ENCODE measurements at regions not wholly inside any gene's neighbourhood (a gene's known extent, or its start where the extent isn't known, plus 50 kb on each side); places are given as distances from the start of the nearest gene placed in this dataset.

DNA sequence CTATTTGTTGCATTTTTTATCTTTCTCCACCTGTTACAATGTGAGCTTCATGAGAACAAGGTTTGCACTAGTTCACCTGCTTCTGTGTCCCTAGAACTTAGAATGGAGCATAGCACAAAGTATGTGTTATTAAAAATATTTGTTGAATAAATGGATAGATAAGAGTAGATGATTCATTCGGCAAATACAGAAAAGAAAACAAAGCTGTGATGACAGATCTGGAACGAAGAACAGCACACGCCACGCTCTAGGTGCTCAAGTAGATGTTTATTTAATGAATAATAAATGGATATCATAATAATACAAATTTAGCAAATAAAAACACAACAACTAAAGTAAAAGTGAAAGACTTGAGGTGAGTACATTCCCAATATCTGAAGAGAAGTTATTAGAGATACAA is 273.1 kb downstream of the HAO1 start:
- no peak for DNase-seq

DNA sequence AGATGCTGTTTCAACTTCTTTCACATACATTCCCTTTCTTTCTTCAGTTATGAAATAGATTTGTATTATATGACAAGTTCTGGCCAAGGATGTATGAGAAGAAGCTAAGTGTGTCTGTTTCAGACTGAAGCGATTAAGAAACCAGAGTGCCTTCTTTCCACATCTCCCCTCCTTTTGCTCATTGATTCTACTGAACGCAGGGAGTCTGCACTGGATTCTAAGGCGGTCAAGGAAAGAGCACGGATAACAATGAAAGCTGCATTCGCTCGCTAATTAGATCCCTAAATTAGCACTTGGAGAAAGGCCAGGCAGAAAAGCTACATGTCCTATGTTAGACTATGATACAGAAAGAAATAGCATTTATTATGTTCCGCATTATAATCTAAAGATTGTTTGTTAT is 267.7 kb downstream of the HAO1 start:
- no peak for DNase-seq

DNA sequence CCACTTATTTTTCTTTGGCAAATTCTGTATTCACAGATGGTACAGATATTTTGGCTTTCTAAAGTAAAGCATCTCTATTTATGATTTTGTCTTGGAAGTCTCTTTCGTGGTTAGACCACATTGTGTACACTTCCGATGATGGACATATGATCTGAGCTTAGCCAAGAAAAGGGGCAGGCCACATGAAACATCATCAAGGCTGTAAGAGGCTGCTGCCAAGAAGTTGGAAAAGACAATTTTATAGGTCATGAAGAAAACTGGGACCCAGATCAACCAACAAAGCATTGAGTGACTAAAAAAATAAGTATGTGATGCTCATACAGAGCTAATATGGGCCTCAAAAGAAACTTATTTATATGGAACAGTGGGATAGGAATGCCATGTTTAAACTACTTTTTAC is 266.4 kb downstream of the HAO1 start:
- no peak for DNase-seq

DNA sequence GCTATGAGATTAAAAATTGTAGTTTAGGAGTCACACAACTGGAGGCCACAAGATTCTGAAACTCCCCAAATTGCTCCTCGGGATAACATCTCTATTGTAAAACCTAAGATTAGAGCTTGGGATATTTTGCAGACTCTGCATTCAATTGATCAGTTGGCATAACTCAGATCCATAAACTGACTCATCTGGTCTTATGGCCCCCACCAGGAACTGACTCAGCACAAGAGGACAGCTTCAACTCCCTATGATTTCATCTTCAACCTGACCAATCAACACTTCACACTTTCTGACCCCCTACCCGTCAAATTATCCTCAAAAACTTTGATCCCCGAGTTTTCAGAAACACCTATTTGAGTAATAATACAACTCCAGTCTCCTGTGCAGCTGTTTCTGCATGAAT is 257.3 kb downstream of the HAO1 start:
- DNase-seq: no peak

DNA sequence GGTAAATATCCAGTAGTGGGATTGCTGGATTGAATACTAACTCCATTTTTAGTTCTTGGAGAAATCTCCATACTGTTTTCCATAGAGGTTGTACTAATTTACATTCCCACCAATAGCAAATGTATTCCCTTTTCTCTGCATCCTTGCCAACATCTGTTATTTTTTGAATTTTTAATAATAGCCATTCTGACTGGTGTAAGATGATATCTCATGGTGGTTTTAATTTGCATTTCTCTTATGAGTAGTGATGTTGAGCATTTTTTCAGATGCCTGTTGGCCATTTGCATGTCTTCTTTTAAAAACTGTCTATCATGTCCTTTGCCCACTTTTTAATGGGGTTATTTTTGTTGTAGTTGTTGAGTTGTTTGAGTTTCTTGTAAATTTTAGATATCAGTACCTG is 253.2 kb downstream of the HAO1 start:
- DNase-seq: no peak

DNA sequence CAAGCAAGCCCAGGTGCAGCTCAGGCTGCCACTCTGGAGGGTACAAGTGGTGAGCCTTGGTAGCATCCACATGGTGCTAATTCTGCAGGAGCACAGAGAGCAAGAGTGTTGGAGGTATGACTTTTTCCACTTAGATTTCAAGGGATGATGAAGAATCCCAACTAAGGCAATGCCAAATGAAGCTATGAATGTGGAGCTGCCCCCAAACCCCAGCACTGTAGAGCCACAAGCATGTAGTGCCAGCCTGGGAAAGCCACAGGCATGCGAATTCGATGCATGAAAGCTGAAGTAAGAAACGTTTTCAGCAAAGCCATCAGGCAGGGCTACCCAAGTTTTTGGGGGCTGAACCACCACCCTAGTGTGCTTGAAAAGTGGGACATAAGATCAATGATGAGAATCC is 251.1 kb downstream of the HAO1 start:
- DNase-seq: no peak

DNA sequence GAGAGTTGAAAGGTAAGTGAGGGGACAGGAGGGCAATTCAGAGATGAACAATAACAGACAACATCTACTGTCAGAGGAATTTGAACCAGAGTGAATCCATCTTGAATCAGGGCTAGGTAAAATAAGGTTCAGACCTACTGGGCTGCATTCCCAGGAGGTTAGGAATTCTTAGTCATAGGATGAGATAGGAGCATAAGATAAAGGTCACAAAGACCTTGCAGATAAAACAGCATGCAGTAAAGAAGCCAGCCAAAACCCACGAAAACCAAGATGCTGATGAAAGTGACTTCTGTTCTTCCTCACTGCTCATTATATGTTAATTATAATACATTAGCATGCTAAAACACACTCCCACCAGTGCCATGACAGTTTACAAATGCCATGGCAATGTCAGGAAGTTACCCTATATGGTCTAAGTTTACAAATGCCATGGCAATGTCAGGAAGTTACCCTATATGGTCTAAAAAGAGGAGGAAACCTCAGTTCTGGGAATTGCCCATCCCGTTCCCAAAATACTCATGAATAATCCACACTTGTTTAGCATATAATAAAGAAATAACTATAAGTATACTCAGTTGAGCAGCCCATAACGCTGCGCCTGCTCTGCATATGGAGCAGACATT is 248.5 kb downstream of the HAO1 start:
- no peak for DNase-seq

DNA sequence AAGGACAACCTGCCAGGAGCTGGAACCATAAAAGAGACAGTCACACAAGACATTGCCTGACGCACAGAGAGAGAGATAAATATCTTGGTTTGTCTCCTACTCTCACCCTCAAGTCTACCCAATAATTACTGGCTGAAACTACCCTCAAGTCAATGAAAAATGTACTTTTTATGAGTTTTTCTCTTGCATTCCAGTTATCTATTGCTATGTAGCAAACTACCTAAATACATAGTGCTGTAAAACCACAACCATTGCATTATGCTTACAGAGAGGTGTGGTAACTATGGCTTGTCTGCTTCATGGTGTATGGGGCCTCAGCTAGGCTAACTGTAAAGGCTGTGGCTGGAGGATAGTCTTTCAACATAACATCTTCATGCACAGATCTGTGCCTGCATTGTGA is 247.8 kb downstream of the HAO1 start:
- no peak for DNase-seq

DNA sequence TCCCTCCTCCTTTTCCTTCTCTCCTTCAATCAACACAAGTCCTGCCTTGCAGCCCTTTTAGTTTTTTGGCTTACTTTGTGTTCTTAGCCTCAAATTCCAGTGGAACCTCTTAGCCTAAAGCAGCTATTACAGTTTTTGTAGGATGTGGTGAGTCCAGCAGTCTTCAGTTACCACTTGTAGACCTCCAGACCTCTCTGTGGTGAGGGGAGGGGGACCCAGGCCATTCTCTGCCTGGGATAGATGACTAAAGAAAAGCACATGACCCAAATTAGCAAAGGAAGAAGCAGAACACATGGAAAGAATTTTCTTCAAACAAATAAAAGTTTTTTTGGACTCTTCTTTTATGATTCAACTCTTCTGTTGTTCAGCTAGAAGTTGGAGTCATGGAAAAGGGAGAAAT is 246.5 kb downstream of the HAO1 start:
- no peak for DNase-seq

DNA sequence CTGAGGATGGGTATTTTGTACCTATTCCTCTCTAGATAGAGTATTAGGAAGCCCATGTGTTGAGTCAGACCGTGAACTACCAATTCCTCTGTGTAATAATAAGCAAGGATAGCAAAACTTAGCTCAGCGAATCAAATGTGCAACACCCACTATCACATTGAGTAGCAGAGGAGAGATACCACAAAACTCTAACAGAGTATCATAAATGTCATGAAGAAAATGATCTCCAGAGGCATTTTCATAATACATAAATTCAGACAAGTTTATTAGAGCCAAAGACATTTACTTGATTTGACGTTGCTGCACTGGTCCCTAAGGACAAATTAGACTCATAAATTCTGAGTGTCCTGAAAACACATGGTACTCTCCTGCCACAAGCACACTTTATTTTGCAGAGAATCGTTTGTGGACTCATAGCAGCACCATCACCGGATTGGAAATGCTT is 245.2 kb downstream of the HAO1 start:
- DNase-seq: no peak

DNA sequence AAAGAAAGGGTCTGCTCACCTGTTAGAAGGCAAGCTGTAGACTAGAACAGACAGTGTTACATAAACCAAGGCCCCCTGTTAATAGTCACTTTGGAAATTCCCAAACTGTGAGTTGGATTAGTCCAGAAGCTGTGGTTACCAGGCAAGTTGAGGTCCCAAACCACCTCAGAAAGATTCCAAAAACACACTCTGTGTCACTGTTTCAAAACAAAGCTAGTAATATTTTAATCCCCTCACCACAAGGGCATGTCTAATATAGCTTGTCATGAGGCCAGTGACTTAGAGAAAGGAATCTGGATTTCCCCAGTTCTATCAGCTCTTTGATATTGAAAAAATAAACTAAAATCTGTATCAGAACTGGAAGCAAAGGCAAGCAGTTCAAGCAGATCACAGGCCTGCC is 244.6 kb downstream of the HAO1 start:
- DNase-seq: no peak

DNA sequence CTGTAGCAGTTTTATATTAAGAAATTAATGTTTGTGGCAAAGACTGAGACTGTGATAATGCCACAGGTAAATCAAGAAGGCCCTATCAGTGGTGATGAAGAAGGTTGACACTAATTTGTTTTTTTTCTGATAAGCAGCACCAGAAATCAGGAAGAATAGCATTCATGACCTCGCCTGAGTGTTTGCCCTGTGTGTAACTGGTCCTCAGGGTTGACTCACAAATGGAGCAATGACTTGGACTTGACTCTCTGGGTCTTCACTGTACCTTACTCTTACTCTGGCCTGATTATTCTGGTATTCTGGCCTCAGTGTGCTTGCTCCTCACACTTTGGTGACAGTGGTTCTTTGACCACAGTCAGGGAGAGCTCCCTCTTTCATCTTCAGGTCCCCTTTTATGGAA is 243.9 kb downstream of the HAO1 start:
- no peak for DNase-seq

DNA sequence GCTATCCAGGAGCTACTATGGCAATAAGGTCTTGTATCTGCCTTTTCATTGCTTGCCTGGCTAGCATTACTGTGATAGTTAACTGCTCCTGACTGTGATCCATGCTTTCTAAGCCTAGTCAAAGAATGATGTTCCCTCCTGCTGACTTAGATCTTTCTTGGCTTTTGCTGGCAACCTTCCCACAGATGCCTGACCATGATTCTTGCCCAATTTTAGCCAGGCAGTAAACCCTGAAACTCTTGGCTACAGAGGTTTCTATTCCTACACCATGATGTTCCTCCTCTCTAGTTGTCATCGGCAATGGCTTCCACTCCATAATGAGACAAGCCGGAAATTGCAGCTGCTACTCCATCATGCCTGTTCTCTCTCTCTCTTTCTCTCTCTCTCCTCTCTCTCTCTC is 238.1 kb downstream of the HAO1 start:
- DNase-seq: no peak

DNA sequence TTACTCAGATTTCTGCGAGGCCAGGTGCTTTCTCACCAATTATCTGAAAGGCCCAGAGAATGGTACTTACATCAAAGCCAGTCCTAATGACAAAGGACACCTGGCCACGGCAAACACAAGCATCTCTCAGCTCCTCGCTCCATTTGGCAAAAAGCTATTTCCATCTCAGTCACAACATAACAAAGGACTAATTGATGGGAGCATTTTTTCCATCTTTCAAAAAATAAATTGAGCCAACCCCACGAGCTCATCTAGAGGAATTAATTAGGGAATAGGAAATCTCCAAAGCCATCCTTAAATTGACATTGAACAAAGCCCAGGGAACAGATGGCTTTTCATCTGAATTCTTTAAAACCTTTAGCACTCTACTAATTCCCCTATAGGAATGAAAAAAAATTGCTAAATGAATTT is 236.7 kb downstream of the HAO1 start:
- DNase-seq: no peak

DNA sequence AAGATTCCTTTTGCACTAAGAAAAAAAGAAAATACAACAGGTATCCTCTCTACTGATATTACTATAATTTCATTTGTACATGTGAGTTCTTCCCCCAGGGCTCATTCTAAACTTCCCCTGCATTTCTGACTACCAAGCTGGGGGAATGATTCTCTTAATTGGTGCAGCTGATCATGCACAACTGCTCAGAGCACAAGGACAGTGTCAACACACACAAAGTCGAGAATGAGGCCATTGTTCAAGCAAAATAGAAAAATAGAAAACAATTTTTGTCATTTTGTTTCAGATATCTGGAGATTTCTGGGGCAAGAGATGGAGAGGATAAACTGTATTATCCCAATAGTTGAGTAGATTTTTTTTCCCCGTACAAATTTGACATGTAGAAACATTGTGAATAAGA is 236.3 kb downstream of the HAO1 start:
- DNase-seq: no peak

DNA sequence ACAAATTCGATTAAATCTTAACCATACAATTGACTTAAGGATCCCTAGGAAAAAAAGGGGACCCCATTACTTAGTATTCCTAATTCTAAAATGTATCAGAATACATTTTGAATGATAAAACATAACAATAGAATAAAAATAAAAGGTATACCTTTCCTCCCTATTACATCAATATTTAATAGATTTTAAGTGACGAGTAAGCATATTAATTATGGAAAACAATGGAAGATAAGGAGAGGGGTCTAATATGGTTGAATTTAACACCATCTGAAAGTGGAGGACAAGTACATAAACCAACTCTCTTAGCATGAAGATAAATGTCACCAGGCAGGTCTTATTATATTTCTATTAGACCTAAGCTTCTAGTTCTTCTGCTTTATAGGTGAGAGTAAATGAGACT is 232.1 kb downstream of the HAO1 start:
- no peak for DNase-seq

DNA sequence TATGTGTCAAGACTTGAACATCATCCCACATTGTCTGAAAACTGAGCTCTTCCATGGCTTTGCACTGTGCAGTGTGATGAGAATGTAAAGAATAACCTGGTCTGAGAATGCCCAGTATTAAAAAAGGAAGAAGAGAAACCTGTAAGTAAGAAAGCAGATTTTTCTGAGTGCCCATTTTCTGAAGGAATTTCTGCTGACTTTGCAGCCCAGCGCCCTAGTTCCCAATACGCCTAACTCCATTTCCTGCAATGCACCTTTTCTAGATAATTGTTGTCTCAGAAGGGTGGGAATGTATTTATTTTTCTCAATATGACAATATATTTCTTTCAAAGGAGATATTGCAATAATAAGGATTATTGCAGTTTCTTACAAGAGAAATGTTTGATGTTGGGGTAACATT is 231.5 kb downstream of the HAO1 start:
- DNase-seq: no peak

DNA sequence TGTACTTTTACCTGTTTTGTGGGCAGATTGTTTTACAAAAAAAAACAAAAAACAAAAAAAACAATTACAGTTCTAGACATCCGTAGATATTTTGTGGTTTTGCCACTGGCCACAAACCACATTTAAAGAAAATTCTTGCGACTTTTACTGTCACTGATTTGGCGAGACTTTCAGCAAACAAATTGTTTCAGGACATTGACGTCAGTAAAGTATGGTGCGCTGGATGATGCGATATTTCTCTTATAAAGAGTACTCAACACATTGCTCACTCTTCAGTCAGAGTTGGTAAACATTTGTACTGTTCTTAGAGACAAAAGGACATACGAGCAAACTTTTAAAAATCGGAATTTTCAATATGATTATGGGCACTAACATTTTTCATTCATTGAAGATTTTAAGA is 229.8 kb downstream of the HAO1 start:
- no peak for DNase-seq

DNA sequence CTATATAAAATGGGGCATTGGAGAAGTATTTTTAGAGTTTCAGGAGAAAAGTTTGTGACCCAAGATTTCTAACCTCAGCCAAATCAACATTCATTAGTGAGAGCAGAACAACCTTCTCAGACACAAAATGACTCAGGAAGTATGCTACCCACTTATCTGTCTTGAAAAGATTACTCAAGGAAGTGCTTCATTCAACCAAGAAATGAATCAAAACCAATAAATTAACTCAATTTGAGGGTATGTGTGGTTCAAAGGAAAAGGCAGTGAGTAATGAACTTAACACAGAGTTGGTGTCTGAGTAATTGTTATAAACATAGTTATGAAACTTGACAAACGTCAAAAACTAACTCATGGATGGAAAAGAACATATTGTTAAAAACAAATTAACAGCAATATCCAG is 227.6 kb downstream of the HAO1 start:
- no peak for DNase-seq

DNA sequence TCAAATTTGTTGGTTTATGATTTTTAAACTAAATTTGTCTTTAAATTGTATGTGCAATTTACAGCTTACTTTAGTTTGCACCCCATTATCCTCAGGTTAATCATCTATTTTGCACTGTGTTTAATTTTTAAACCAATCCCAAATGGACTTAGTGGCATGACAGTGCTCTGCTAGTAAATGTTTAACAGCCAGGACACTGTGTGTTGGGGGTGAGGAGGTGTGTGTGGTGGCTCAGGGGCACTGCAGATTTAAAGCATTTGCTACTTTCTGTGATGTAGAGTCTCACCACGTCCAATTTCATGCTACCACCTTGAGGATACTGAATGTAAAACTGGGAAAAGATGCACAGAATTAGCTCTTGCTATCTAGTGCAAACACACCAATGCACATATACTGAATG is 225.7 kb downstream of the HAO1 start:
- DNase-seq: no peak

DNA sequence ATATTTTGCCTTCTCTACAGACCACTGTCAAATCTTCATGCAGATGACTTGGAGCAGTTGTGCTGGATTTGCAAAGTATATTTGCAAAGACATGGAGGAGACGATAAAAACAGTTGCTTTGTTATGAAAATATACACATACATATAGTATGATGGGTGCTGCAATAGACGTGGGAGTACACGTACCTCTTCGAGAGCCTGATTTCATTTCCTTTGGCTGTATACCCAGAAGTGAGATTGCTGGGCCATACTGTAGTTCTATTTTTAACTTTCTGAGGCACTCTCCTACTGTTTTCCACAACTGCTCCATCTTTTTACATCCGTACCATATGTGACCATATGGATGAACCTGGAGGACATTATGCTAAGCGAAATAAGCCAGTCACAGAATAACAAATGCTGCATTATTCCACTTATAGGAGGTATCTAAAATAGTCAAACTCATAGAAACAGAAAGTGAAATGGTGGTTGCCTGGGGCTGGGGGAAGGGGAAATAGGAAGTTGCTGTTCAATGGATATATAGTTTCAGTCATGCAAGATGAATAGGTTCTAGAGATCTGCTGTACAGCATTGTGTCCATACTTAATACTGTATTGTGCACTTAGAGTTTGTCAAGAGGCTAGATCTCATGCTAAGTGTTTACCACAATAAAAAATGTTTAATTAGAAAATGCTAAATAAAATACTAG is 223.8 kb downstream of the HAO1 start:
- no peak for DNase-seq

DNA sequence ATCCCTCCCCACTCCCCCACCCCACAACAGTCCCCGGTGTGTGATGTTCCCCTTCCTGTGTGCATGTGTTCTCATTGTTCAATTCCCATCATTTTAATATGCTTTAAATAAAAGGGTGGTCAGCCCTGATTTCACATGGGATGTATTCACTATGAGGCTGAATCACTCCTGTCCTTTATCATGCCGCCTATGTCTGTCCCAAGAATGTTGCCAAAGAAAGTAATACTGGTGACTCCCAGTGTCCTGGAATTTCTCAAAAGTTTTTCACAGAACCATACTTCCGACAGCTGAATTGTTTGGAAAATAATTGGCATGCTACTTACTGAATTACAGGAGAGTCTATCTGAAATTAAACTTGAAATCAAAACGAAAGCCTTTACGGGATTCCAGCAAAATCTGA is 217.7 kb downstream of the HAO1 start:
- no peak for DNase-seq

DNA sequence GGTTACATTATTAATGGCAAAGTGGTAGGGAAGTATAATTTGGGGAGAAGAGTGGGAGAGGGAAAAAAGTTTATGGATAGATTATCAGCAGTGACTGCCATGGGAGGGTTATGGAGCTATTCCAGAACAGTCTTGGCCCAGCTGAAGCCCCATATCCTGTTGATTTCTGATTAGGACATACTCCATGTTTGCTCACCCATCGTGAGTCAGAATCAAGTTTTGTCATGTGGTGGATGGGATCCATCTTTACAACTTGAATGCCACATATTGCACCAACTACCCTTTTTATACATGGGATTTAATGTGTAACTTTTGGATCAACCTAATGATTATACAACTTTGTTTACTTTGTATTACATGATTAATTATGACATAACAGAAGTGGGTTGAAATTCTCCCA is 217.0 kb downstream of the HAO1 start:
- no peak for DNase-seq

DNA sequence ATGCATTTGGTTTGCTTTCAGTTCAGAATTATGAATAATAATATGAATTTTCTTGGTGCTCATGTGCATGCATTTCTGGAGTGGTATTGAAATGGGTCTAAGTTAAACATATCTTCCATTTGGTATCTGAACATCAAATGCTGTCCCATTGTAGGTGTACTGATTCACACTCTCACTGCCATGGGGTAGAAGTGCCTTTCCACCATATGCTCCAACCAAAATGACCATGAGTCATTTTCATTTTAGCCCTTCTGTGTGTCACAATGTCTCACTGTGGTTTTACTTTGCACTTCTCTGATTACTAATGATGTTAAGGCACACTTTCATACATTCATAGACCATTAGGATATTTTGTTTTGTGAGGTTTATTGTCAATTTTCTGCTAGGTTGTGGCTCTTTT is 211.9 kb downstream of the HAO1 start:
- DNase-seq: no peak

DNA sequence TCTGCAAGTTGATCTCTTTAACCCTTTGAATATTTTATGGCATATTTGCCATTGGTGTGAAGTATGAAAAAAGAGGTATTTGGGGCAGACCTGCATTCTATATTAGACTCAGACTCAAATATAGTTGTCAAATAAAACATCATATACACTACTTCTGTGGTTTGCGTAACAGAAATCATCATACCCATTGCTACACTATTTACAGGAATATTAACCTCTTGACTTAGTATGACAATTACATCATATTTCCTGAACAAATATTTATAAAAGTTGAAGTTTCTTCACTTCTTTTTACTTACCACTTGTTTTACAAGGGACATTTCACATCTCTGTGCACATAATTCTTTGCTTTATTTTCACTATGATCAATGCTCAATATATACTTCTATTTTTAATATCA is 206.0 kb downstream of the HAO1 start:
- DNase-seq: no peak

All from stimulated activated naive CD4-positive, alpha-beta T cell (primary cell).